ENCODE measurements at regions not wholly inside any gene's neighbourhood (a gene's known extent, or its start where the extent isn't known, plus 50 kb on each side); places are given as distances from the start of the nearest gene placed in this dataset.

- ChIA-PET CTCF (ENCODE audit: low intra/inter-chr PET ratio) (no interaction called here), POLR2A (no interaction called here)
- Histone ChIP-seq H3K9me3 (replicated peaks; ENCODE audit: control insufficient read depth, insufficient read depth, low read depth, low read length) (no peaks in the 10 kb centered on the region), H2AFZ (ENCODE audit: low read depth, low read length) (no peak overlapping the region), H3K4me1 (replicated peaks in 1 of 2; ENCODE audit: control insufficient read depth in 2 of 2, insufficient read depth in 2 of 2, low read length in 2 of 2) (no peaks in the 10 kb centered on the region), H3K27ac (ENCODE audit: extremely low read depth, low read depth, low read length) (no peak overlapping the region), H3K9me1 (ENCODE audit: control insufficient read depth, insufficient read depth, low read length) (no peaks in the 10 kb centered on the region), H3K4me2 (ENCODE audit: insufficient read depth, low read length) (no peak overlapping the region), H3K79me2 (ENCODE audit: control insufficient read depth, insufficient read depth, low read length) (no peaks in the 10 kb centered on the region), H3K27me3 (ENCODE audit: control insufficient read depth in 2 of 2, insufficient read depth in 2 of 2, low read length in 2 of 2) (peaks cover 0 to 5% of the 10 kb centered on the region in 2 experiments; a peak in 1 of 5 replicates), H4K20me1 (replicated peaks; ENCODE audit: control insufficient read depth, insufficient read depth, low read length) (no peaks in the 10 kb centered on the region), H3K36me3 (ENCODE audit: control insufficient read depth, insufficient read depth, low read length) (no peaks in the 10 kb centered on the region), H3K9ac (ENCODE audit: insufficient read depth in 1 of 2, low read depth in 2 of 2, low read length in 2 of 2) (no peak overlapping the region), H3K4me3 (no peak overlapping the region)
- ATAC-seq (no peak), DNase-seq (ENCODE audit: extremely low read depth in 1 of 4, low spot score in 3 of 4) (no peak), FAIRE-seq (no peak)
- intact Hi-C loops (cut with micrococcal nuclease), result loop anchor here (10.0 kb wide), 1 partner anchor 86 kb away; no protein-coding TSS in a partner anchor
- no TSS peak for BruUV-seq (replicated peaks)
- in situ Hi-C loops (cut with MboI), result loop anchor here (25.0 kb wide), 1 partner anchor 1086 kb away; no protein-coding TSS in a partner anchor
- no peak for TF ChIP-seq ZSCAN29 (IDR thresholded peaks at IDR 0.05)
- TF ChIP-seq NR3C1 (CRISPR knock-in tag; IDR thresholded peaks at IDR 0.05), result no peak
- no peak for TF ChIP-seq TEAD4 (IDR thresholded peaks at IDR 0.05; ENCODE audit: low read length)
- no peak for TF ChIP-seq TEAD4 (CRISPR knock-in tag; IDR thresholded peaks at IDR 0.05; ENCODE audit: borderline replicate concordance)
- no peak for TF ChIP-seq ZNF165 (CRISPR knock-in tag; IDR thresholded peaks at IDR 0.05; ENCODE audit: borderline replicate concordance)
- TF ChIP-seq MCM2 (IDR thresholded peaks at IDR 0.05; ENCODE audit: low read depth), result no peak
- no peak for TF ChIP-seq UBTF (IDR thresholded peaks at IDR 0.05; ENCODE audit: borderline replicate concordance in 1 of 2, low read depth in 2 of 2, low read length in 2 of 2)
- no peak for TF ChIP-seq ZNF407 (IDR thresholded peaks at IDR 0.05; ENCODE audit: low read depth)
- no peak for TF ChIP-seq CREBBP (IDR thresholded peaks at IDR 0.05; ENCODE audit: low read depth, low read length)
- no peak for TF ChIP-seq BMI1 (IDR thresholded peaks at IDR 0.05; ENCODE audit: low read length)
- TF ChIP-seq ZNF41 (CRISPR knock-in tag; conservative IDR thresholded peaks at IDR 0.05), result no peak
Measured at GRCh38 chr21:15498455-15498854, 231.3 kb upstream of the USP25 start.
